ENCODE measurements at regions not wholly inside any gene's neighbourhood (a gene's known extent, or its start where the extent isn't known, plus 50 kb on each side); places are given as distances from the start of the nearest gene placed in this dataset.
"Not testable (repeated sequence)": the region's sequence is repeated elsewhere in the genome, so short reads cannot be mapped to it uniquely, and the experiment has no call there.

DNA sequence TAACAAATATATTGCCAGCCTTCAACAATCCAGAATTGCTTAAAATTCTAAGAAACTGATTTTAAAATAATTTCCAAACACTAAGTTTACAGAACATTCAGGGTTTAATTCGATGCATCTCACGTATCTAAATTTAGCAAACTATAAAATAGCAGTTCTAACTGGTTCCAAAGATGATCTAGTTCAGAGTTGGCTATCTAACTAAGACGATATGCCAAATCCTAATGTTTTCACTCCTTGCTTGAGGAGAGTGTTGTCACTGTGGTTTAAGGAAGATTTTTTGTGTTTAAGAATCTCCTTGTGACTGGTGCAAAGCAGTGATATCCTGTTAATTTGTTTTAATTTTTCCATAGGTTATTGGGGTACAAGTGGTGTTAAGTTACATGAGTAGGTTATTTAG is 311.5 kb upstream of the ID4 start:
- DNase-seq (ENCODE audit: low spot score), result no peak

DNA sequence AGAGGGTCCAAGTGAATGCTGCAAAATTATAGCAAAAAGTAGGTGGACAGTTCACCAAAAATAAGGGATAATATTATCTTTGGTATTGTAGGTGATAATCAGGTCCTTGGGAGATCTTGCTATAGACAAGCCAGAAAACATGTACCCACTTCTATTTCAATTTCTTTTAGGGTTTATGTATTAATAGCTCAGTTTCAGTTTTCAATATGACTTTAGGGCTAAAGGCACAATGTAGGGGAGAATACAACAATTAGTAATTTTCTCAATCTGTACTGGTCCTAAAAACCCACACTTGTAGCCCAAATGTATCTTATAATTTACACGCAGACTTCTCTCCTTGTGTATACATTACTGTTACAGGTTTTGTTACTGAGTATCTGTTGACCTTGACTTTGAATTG is 307.0 kb upstream of the ID4 start:
- no peak for DNase-seq (ENCODE audit: low spot score)

DNA sequence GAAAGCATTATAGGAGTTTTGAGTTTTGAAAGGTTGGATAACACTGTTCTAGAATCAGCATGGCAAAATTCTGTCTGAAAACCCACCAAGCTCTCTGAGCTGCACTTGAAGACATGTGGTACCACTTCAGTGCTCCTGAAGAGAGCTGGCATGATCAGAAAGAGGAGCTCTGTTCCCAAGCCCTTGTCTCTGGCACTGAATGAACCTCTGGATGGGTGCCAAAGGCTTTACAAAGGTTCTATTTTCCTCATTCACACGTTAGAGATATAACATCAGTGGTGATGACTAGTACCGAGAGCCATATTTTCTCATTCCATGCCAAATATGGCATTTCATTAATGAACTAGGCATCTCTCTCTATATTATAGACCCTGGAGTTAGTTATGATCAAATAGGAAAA is 301.8 kb upstream of the ID4 start:
- peak; percentile 4 for DNase-seq (ENCODE audit: low spot score)

DNA sequence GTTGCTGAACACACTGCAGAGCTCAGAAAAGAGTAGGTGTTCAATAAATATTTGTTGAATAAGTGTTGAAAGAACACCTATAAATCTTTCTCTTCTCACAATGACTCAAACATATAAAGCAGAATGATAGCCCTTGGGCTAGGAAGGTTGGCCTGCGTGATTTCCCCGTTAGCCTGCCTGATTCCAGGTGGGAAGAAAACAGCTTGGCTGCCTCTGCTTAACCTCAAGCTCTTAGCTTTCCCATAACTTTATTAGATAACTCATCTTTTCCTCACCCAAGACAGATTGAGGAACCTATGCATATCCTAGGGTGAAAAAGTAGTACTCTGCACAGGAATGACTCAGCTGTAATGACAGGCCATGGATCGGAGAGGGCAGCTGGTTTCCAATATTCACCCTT is 300.3 kb upstream of the ID4 start:
- DNase-seq (ENCODE audit: low spot score), result no peak

DNA sequence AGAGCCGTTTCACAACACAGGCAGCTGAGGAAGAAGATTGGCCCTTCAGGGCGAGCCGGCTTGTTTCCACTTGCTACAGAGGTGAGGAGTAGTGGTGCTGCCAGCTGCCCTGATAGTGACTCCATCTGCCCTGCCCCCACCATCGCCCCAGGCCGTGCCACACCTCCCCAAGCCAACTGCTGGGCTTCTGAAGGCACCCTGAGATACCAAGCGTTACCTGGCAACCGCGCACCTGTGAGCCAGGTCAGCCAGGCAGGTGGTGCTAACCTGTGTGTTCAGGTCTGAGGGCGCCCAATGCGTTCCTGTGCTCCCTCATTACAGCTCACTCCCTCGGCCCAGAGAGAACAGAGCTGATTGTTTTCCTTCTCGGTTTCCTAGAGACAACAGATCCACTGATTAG is 299.1 kb upstream of the ID4 start:
- peak; percentile 63 for DNase-seq (ENCODE audit: low spot score)

DNA sequence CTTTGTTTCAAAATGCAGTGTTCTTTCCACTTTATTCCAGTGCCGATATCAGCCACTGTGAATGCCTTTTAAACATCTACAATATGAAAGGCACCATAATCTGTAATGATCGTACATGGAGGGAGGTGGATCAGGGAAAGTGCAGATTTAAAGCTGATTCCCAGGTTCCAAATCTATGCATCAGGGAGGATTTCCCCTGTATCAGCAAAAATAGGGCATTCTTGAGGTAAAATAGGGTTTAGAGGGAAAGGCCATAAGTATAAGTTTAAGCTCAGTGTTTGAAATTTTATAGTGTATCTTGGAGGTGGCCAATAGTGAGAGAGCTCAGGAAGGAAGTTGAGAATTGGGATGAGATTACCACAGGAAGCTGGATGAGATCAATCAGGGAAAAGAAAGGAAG is 289.7 kb upstream of the ID4 start:
- DNase-seq (ENCODE audit: low spot score), result no peak

DNA sequence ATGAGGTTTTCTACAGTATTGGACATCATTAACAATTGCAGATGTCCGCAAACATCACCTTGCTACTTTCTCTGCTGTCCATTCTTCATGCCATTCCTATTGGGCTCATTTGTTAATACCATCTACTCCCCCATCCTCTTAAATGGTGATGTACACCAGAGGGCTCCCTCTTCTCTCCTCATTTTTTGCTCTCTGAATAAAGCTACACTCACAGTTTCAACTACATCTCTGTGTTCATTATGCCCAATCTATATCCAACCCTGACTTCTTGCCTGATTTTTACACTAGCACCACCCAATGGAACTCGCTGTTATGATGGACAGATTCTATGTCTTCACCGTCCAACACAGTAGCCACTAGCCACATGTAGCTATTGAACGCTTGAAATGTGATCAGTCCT is 288.1 kb upstream of the ID4 start:
- DNase-seq (ENCODE audit: low spot score), result peak; percentile 3

DNA sequence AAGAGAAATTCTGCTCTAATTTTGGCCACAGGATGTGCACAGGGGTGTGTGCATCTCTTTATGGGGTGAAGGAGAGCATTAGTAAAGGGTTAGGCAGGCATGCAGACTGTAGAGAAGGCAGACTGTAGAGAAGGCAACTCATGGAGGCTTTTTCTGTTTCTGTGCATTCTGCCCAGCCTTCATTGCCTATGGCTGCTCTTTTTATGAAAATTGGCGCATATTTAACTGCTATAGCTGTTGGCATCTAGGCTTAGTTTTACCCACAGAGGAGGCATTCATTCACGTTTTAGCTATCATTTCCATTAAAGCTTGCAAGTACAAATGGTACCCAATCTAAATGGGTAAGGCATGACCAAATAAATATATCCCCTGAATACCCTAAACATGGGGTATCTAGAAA is 286.8 kb upstream of the ID4 start:
- DNase-seq (ENCODE audit: low spot score), result no peak

DNA sequence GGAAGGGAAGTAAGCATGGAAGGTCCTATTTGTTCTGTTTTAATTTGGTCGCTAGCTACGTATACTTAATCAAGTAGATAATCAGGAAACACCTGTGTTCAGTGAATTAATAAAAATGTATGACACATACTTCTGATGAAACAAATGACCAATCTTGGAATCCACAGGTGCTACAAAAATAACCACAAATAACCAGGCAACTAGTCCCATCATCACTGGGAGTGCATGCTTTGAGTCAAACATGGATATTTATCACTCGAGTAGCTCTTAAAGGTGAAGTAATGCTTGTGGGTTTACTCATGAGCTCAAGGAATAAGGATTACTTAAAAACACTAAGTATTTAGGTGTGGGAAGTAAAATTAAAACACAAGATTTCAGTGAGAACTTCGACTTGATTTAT is 285.6 kb upstream of the ID4 start:
- no peak for DNase-seq (ENCODE audit: low spot score)

DNA sequence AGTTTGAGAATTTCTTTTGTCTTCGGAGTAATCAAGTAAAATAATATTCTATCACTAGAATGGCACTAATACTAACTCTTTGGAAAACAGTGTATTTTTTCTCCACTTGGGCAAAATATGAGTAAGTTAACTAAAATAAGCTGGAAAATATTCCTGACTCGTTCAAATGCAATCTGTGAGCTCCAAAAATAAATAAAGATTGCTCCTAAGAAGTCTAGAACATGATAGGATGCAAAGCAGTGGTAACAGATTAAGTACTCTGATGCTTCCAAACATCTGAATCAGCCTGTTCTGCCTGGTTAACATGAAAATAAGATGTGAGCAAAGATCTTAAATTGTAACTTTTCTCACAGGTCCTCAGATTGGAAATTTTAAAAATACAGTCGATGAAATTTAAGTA is 285.1 kb upstream of the ID4 start:
- DNase-seq (ENCODE audit: low spot score), result no peak

DNA sequence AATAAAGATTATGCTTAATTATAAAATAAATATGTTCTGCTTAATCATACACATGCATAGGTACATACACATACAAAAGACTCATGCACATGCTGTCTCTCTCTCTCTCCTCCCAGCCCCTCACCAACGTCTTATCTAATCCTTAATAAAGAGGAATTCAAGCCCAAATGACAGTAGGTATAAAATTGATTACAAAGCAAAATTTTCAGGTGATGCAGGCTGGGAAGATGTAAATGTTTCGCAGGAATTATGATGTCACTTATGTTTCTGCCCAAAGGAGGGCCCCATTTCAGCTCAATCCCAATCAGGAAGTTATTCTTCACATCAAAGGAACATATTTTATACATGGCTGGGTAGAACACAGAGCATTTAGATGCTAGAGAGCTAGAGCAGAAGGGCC is 284.6 kb upstream of the ID4 start:
- no peak for DNase-seq (ENCODE audit: low spot score)

DNA sequence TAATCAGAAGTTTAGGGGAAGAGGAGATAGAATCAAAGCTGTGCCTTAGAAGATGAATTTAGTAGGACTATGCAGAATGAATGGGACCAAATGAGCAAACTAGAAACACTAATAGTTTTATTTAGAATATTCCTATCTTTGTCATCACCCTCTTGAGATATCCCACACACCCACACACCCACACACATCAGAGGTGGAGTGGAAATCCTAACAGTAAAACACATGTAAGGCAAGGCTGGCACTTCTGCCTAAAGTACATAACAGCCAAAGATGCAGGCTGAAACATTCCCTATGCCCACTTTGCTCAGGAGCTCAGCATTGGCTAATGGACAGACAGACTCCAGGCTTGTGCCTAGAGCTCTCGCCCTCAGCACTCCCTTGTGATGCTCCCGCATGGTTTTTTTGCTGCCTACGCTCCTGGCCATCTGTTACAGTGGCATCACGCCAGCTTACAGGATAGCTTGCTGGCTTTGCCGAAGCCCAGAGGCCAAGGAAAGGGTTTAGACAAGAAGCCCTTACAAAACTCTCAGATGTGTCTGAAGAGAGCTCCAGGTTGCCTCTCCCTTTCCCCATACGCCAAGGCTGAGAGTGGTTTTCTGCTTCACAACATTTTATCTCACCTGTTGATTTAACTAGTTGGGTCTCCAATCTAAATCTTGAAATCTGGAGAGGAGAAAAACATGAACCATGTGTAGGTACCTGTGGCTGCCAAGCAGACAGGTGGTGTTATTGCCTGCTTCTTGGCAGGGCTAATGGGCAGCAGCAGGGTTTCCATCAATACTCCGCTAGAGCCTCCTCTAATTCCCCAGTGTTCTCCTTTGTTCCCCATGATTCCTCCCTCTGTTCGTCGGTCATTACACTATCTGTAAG is 282.6 kb upstream of the ID4 start:
- no peak for DNase-seq (ENCODE audit: low spot score)

DNA sequence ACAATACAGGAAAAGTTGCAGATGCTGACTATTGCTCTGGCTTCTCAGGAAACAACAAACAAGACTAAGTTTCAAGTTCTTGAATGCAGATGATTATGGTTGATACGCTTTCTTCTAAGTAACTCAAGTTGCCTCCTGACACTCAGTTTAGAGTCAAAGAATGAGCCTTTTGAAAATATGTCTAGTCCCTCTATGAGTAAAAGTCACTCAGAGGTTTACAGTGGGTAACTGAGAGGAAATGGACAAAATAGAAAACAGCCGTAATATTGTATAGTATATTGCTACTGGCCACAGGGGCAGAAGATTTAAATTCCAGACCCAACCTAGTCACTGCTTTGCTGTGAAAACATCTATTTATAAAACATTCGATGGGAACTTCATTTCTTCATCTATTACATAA is 280.0 kb upstream of the ID4 start:
- no peak for DNase-seq (ENCODE audit: low spot score)

DNA sequence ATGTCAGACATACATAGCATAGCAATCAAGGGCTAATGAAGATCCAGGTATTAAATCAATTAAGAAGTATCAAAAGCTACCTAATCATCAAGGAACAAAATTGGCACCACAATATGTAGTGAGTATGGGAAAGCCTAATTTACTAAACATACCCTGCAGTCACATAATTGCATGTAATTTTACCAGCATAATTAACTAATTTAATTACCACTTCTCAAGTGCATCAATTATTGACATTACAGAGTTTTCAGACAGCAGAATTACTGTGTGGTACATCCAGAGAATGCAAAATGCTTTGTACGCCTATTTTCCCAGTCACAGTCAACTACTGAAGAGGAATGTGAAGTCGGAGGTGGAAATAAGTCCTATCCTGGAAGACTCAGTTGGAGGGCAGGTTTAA is 279.0 kb upstream of the ID4 start:
- DNase-seq (ENCODE audit: low spot score), result no peak

DNA sequence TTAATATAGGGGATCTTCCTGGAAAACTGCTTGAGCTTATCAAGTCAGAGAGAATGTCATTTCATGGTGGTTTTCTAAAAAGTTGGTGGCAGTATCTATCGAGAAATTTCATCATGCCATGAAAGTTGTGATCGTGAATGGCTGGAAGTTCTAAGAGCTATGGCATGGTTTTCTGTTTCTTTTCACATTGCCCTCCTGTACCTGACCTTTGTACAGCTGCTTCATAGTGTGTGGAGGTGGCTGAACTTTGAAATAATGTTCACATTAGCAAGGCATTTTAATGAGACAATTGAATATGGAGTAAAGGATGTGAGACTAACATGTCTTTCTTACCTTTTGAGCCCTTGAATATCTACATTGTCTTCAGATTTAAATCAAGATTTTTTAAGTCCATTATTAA is 278.2 kb upstream of the ID4 start:
- DNase-seq (ENCODE audit: low spot score), result no peak

DNA sequence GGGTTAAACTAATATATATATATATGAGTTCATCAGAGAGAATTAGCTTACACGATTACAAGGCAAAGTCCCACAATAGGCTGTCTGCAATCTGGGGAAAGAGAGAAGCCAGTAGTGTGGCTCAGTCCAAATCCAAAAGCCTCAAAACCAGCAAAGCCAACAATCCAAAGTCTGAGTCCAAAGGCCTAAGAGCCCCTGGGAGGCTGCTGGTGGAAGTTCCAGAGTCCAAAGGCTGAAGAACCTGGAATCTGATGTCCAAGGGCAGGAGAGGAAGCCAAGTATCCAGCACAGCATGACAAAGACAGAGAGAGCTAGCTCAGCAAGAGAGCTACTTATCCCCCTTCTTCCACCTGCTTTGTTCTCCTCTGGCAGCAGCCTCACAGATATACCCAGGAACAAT is 274.7 kb upstream of the ID4 start:
- DNase-seq (ENCODE audit: low spot score), result no peak

DNA sequence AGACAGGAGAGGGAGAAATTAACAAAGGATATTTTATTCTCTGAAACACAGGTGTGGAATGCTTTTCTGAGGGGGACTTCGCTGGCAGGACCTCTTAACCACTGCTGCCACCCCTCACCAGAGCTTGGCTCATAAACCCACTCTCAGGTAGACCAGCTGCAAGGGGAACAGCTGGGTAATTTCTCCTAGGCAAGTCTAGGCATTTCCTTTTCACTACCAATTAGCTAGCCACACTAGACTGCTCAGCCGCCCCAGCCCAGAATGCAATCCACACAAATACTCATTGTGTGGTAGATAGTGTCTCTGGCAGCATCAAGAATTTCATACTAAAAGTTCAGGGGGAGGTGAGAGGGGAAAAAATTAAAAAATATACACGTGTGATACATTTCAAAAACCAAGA is 267.6 kb upstream of the ID4 start:
- no peak for DNase-seq (ENCODE audit: low spot score)

DNA sequence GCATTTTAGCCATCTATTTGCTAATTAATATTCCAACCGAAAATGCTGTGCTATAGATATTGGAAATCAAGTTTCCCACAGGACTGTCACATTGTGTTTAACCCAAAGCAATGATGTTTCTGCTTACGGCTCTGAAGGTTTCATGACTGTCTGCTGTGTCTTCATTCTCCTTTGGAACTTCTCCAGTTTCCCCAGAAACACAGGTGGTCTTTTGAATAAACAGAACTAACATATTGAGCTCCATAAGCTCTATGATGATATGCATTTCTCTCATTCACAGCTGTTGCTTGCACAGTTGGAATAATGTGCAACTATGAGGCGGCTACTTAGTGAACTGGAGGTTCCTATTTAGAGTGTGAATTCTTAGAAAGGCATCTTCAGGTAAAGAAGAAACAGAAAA is 266.0 kb upstream of the ID4 start:
- no peak for DNase-seq (ENCODE audit: low spot score)

DNA sequence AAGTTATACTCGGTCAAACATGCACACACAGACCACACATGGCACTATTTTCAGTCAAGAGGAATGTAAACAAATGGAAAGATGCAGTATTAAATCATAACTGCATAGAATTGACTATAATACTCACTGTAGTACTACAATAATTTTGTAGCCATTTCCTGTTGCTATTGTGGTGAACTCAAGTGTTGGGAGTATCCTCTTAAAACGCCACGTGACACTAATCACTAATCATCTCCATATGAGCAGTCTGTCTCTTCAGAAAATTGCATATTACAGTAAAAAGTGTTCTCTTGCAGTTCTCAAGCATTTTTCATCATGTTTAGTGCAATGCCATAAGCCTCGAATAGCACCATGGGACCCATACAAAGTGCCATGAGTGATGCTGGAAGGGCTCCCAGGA is 258.7 kb upstream of the ID4 start:
- DNase-seq (ENCODE audit: low spot score), result no peak

DNA sequence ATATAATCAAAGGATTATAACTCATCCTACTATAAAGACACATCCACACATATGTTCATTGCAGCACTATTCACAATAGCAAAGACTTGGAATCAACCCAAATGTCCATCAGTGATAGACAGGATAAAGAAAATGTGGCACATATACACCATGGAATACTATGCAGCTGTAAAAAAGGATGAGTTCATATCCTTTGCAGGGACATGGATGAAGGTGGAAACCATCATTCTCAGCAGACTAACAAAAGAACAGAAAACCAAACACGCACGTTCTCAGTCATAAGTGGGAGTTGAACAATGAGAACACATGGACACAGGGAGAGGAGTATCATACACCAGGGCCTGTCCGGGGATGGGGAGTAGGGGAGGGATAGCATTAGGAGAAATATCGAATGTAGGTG is 253.0 kb upstream of the ID4 start:
- not testable (repeated sequence) for DNase-seq (ENCODE audit: low spot score)

DNA sequence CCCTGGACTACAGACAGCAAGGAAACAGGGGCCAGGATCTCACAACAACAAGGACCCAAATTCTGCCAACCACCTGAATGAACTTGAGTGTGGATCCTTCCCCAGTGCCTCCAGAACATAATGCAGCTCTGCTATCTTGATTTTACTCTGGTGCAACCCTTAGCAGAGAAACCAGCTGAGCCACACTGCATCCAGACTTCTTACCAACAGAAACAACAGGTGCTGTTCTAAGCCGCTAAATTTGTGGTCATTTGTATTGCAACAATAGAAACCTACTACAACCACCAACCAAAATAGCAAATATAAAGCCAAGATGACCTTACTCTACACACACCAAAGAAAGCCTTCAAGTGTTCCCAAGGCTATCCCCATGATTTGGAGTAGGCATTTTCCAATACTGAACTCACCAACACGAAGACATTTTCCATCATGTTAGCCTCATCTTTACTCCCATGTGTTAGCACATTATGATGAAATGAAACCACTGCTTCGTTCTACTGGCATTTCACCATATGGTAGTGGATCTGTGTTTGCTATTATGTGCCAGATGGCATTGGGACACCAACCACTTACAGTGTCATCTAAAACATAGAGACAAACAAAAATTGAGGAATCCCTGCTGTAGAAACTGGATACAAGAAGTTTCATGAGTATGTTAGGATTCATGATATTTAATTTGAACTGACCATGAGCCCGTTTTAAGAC is 249.8 kb upstream of the ID4 start:
- no peak for DNase-seq (ENCODE audit: low spot score)

DNA sequence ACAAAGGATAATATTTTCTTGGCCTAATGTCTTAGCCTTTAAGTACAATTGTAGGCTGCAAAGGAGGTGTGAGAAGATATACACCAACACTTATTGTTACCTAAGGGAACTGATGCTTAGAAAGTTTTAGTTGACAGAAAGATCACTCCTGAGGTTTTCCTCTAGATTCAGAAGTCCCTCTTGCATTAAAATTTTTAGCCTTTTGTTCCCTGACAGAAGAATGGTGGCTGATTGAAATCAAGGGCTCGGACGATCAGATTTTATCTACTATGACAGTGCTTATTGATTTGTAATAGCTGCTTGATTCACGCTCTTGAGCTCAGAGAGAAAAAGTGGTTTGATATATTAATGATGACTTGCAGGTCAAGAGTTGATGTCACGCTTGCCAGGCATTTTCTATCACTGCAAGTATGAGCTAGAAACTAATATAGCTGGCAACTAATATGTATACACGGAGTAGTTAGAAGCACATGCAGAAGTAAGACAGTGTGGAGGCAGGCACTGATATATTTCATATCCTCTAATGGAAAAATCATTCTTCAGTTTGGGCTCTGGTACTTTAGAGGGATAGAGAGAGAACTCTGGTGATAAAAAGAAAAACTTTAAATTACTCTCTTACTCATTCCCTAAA is 246.6 kb upstream of the ID4 start:
- no peak for DNase-seq (ENCODE audit: low spot score)

DNA sequence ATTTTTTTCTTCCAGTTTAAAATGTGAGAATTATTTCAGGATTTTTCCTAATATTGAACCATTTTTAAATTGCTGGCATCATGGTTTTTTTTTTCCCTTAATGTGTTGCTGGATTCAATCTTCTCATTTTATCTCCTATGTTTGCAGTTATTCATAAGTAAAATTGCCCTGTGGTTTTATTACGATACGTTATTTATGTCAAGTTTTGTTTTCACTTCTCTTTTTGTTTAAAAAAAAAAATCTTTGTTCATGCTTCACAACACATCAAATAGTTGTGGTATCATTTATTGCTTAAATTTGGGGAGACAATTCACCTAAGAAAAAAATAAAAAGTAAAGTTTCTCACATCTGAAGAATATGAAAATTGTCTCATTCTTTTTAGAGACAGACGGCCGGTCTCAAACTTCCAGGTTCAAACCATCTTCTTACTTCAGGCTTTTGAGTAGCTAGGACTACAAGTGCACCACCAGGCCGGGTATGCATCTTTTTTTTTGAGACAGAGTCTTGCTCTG is 239.3 kb upstream of the ID4 start:
- DNase-seq (ENCODE audit: low spot score), result no peak
